ENCODE measurements at regions not wholly inside any gene's neighbourhood (a gene's known extent, or its start where the extent isn't known, plus 50 kb on each side); places are given as distances from the start of the nearest gene placed in this dataset.

- H3K9me3 ChIP-seq: no peaks in the 10 kb centered on the region
- no peaks in the 10 kb centered on the region for H3K4me1 ChIP-seq
- no peak overlapping the region for H3K4me3 ChIP-seq
- intact Hi-C loops (cut with DNase I; ENCODE audit: low total_unique reads): no loop called here
- no peaks in the 10 kb centered on the region for H3K36me3 ChIP-seq
- H3K27me3 ChIP-seq: no peaks in the 10 kb centered on the region
- H3K27ac ChIP-seq: no peak overlapping the region
- TF ChIP-seq CTCF (IDR thresholded peaks at IDR 0.05) (no peak), POLR2A (IDR thresholded peaks at IDR 0.05) (no peak)
- no peak for DNase-seq (ENCODE audit: low spot score in 2 of 2)
These were observed 98.2 kb downstream of the LACC1 start for GRCh38 chr13:43977911-43978310.

- H3K27me3 ChIP-seq: no peaks in the 10 kb centered on the region
- H3K9me3 ChIP-seq: no peaks in the 10 kb centered on the region
- intact Hi-C loops (cut with DNase I; ENCODE audit: low total_unique reads): no loop called here
- H3K4me1 ChIP-seq: no peaks in the 10 kb centered on the region
- DNase-seq (ENCODE audit: low spot score in 2 of 2): no peak
- no peak overlapping the region for H3K4me3 ChIP-seq
- H3K36me3 ChIP-seq: no peaks in the 10 kb centered on the region
- no peak overlapping the region for H3K27ac ChIP-seq
- no peak for TF ChIP-seq POLR2AphosphoS5 (IDR thresholded peaks at IDR 0.05)
- no peak for TF ChIP-seq POLR2A (IDR thresholded peaks at IDR 0.05)
- no peak for TF ChIP-seq CTCF (IDR thresholded peaks at IDR 0.05)
These were observed 99.0 kb downstream of the LACC1 start for GRCh38 chr13:43978688-43979087.

- intact Hi-C loops (cut with DNase I; ENCODE audit: low total_unique reads): no loop called here
- Histone ChIP-seq H3K4me3 (no peak overlapping the region), H3K27ac (no peak overlapping the region), H3K36me3 (no peaks in the 10 kb centered on the region), H3K27me3 (no peaks in the 10 kb centered on the region), H3K9me3 (no peaks in the 10 kb centered on the region), H3K4me1 (no peaks in the 10 kb centered on the region)
- TF ChIP-seq POLR2AphosphoS5 (IDR thresholded peaks at IDR 0.05) (no peak), POLR2A (IDR thresholded peaks at IDR 0.05) (no peak), CTCF (IDR thresholded peaks at IDR 0.05) (no peak)
- DNase-seq (ENCODE audit: low spot score in 2 of 2): no peak
These were observed 99.8 kb downstream of the LACC1 start for GRCh38 chr13:43979492-43979891.

GRCh38 chr13:43980587-43980986, 100.9 kb downstream of the LACC1 start:
- no peak for DNase-seq (ENCODE audit: low spot score in 2 of 2)
- no peaks in the 10 kb centered on the region for H3K36me3 ChIP-seq
- H3K27ac ChIP-seq: no peak overlapping the region
- intact Hi-C loops (cut with DNase I; ENCODE audit: low total_unique reads): loop anchor here (5.0 kb wide), 1 partner anchor 693 kb away; no protein-coding TSS in a partner anchor
- no peak overlapping the region for H3K4me3 ChIP-seq
- H3K4me1 ChIP-seq: no peaks in the 10 kb centered on the region
- TF ChIP-seq POLR2AphosphoS5 (IDR thresholded peaks at IDR 0.05) (no peak), CTCF (IDR thresholded peaks at IDR 0.05) (no peak), POLR2A (IDR thresholded peaks at IDR 0.05) (no peak)
- no peaks in the 10 kb centered on the region for H3K9me3 ChIP-seq
- H3K27me3 ChIP-seq: no peaks in the 10 kb centered on the region

GRCh38 chr13:43981091-43981490, 101.4 kb downstream of the LACC1 start:
- Histone ChIP-seq H3K9me3 (no peaks in the 10 kb centered on the region), H3K4me3 (no peak overlapping the region), H3K4me1 (no peaks in the 10 kb centered on the region), H3K27ac (no peak overlapping the region), H3K27me3 (no peaks in the 10 kb centered on the region), H3K36me3 (no peaks in the 10 kb centered on the region)
- no peak for TF ChIP-seq POLR2A (IDR thresholded peaks at IDR 0.05)
- TF ChIP-seq POLR2AphosphoS5 (IDR thresholded peaks at IDR 0.05): no peak
- no peak for TF ChIP-seq CTCF (IDR thresholded peaks at IDR 0.05)
- intact Hi-C loops (cut with DNase I; ENCODE audit: low total_unique reads): loop anchor here (5.0 kb wide), 1 partner anchor 694 kb away; no protein-coding TSS in a partner anchor
- no peak for DNase-seq (ENCODE audit: low spot score in 2 of 2)
